AG09309 (cell line): ENCODE measurements at regions not wholly inside any gene's neighbourhood (a gene's known extent, or its start where the extent isn't known, plus 50 kb on each side); places are given as distances from the start of the nearest gene placed in this dataset.
A peak's percentile ranks its signal among the peaks of the same experiment; 100 is the strongest.

Experiments used
- DNase-seq: peaks from one replicate; pipeline ENCODE4 v3.0.0-alpha.2; 2010; ENCODE audit warnings: low read depth
- H3K4me3 ChIP-seq: 2 replicates; pipeline ENCODE4 v1.5.1; 2011; ENCODE audit warnings: mild to moderate bottlenecking, low read depth, low read length, moderate library complexity; ENCODE audit not compliant: control insufficient read depth
- TF ChIP-seq, protein P1 (sequence below): IDR thresholded peaks from 2 replicates; pipeline ENCODE4 v1.5.1; 2011; ENCODE audit warnings: mild to moderate bottlenecking, low read depth, low read length, inconsistent platforms; ENCODE audit not compliant: insufficient read depth, control insufficient read depth; ENCODE audit errors: missing control alignments

- no peak for DNase-seq
- no peak overlapping the region for H3K4me3 ChIP-seq
- TF ChIP-seq, protein P1, sequence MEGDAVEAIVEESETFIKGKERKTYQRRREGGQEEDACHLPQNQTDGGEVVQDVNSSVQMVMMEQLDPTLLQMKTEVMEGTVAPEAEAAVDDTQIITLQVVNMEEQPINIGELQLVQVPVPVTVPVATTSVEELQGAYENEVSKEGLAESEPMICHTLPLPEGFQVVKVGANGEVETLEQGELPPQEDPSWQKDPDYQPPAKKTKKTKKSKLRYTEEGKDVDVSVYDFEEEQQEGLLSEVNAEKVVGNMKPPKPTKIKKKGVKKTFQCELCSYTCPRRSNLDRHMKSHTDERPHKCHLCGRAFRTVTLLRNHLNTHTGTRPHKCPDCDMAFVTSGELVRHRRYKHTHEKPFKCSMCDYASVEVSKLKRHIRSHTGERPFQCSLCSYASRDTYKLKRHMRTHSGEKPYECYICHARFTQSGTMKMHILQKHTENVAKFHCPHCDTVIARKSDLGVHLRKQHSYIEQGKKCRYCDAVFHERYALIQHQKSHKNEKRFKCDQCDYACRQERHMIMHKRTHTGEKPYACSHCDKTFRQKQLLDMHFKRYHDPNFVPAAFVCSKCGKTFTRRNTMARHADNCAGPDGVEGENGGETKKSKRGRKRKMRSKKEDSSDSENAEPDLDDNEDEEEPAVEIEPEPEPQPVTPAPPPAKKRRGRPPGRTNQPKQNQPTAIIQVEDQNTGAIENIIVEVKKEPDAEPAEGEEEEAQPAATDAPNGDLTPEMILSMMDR, result no peak
Measured at GRCh38 chr12:27900920-27901879, 71.3 kb downstream of the PTHLH start.

GRCh38 chr12:27899151-27899661, 73.3 kb downstream of the PTHLH start:
- DNase-seq, result peak; percentile 98

DNA sequence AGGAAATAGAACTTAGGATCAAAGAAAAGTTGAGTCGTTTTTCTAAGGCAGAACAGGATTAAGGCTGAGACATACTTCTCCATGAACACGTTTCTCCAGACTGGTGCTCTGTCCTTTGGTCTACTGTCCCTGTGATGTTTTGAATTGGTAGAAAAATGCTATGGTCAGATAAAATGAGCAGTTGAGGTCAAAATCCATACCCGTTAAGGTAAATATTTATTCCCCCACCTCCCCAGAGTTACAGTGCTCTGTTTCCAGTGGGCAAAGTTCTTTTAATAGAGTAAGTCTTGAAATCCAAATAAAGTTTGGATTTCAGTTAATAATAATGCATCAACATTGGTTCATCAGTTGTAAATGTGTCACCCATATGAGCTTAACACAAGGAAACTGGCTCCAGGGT, 74.5 kb downstream of the PTHLH start:
- TF ChIP-seq, protein P1, result no peak
- DNase-seq, result no peak
- H3K4me3 ChIP-seq, result no peak overlapping the region

More at GRCh38 chr12:27899151-27899661, 73.3 kb downstream of the PTHLH start:
- TF ChIP-seq, protein P1, result no peak
- no peak overlapping the region for H3K4me3 ChIP-seq

GRCh38 chr12:27896419-27896990, 76.0 kb downstream of the PTHLH start:
- TF ChIP-seq, protein P1, result no peak
- no peak for DNase-seq
- no peak overlapping the region for H3K4me3 ChIP-seq

DNA sequence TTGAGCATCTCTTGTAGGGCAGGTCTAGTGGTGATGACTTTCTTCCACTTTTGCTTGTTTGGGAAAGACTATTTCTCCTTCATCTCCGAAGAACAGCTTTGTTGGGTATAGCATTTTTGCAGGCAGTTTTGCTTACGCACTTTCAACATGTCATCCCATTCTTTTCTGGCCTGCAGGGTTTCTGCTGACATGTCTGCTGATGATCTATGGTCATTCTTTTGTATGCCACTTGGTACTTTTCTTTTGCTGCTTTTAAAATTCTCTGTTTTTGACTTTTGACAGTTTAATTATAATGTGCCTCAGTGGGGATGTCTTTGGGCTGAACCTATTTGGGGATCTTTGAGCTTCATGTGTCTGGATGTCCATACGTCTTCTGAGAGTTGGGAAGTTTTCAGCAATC, 78.2 kb downstream of the PTHLH start:
- TF ChIP-seq, protein P1, result no peak
- H3K4me3 ChIP-seq, result no peak overlapping the region

DNA sequence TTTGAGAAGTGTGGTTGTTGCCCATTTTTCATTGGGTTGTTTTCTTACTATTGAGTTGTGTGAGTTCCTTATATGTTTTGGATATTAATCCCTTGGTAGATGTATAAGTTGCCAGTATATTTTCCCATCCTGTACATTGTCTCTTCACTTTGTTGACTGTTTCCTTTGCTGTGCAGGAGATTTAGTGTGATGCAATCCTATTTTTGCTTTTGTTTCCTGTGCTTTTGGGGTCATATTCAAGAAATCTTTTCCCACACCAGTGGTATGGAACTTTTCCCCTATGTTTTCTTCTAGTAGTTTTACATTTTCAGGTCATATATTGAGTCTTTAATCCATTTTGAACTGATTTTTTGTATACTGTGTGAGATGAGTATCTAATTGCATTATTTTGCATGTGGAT, 92.8 kb downstream of the PTHLH start:
- TF ChIP-seq, protein P1, result no peak
- H3K4me3 ChIP-seq, result no peak overlapping the region
- DNase-seq, result no peak

More for the DNA sequence above, 78.2 kb downstream of the PTHLH start:
- no peak for DNase-seq
